ENCODE measurements at regions not wholly inside any gene's neighbourhood (a gene's known extent, or its start where the extent isn't known, plus 50 kb on each side); places are given as distances from the start of the nearest gene placed in this dataset.

GRCh38 chr20:11776687-11777086 is 141.0 kb upstream of the BTBD3 start:
- no peak for DNase-seq

- DNase-seq: no peak
These were observed 140.1 kb upstream of the BTBD3 start for GRCh38 chr20:11777387-11778205.

GRCh38 chr20:11778206-11778570 is 139.5 kb upstream of the BTBD3 start:
- no peak for DNase-seq

GRCh38 chr20:11780765-11781369 is 136.8 kb upstream of the BTBD3 start:
- DNase-seq: no peak

GRCh38 chr20:11783102-11783850 is 134.4 kb upstream of the BTBD3 start:
- no peak for DNase-seq

GRCh38 chr20:11785885-11786507 is 131.7 kb upstream of the BTBD3 start:
- DNase-seq: no peak

- no peak for DNase-seq
These were observed 127.6 kb upstream of the BTBD3 start for GRCh38 chr20:11790046-11790445.

GRCh38 chr20:11791316-11791715 is 126.4 kb upstream of the BTBD3 start:
- no peak for DNase-seq

- DNase-seq: no peak
These were observed 125.7 kb upstream of the BTBD3 start for GRCh38 chr20:11791835-11792567.

GRCh38 chr20:11792568-11792953 is 125.1 kb upstream of the BTBD3 start:
- no peak for DNase-seq

- no peak for DNase-seq
These were observed 123.2 kb upstream of the BTBD3 start for GRCh38 chr20:11794525-11794924.

- DNase-seq: no peak
These were observed 122.5 kb upstream of the BTBD3 start for GRCh38 chr20:11795071-11795615.

GRCh38 chr20:11796026-11796425 is 121.7 kb upstream of the BTBD3 start:
- no peak for DNase-seq

GRCh38 chr20:11797156-11797555 is 120.5 kb upstream of the BTBD3 start:
- no peak for DNase-seq

- DNase-seq: no peak
These were observed 118.4 kb upstream of the BTBD3 start for GRCh38 chr20:11799281-11799684.

GRCh38 chr20:11807054-11808048 is 110.3 kb upstream of the BTBD3 start:
- no peak for DNase-seq

GRCh38 chr20:11808841-11809240 is 108.9 kb upstream of the BTBD3 start:
- no peak for DNase-seq

GRCh38 chr20:11810311-11811083 is 107.2 kb upstream of the BTBD3 start:
- DNase-seq: no peak

- DNase-seq: no peak
These were observed 104.4 kb upstream of the BTBD3 start for GRCh38 chr20:11813106-11813890.

GRCh38 chr20:11814267-11814666 is 103.4 kb upstream of the BTBD3 start:
- no peak for DNase-seq
